Peyer's patch (tissue), 4 donors: ENCODE measurements at regions not wholly inside any gene's neighbourhood (a gene's known extent, or its start where the extent isn't known, plus 50 kb on each side); places are given as distances from the start of the nearest gene placed in this dataset.

Experiments used
- POLR2A ChIP-seq, 2 donors: fragments of 450-650 bp; IDR thresholded peaks; one replicate each; pipeline ENCODE4 v1.5.1; 2017; ENCODE audit warnings: antibody characterized with exemption in 2 of 2, mild to moderate bottlenecking in 2 of 2, moderate library complexity in 2 of 2
- TF ChIP-seq, protein P1 (sequence below), 6 experiments: fragments of 450-650 bp in 4 of 6; fragments of 200-600 bp in 2 of 6; sonication (generic) in 1 of 6; IDR thresholded peaks; one replicate each; pipeline ENCODE4 v1.5.1; 2017 to 2019; ENCODE audit warnings: antibody characterized with exemption in 6 of 6, mild to moderate bottlenecking in 3 of 6, moderate library complexity in 1 of 6

DNA sequence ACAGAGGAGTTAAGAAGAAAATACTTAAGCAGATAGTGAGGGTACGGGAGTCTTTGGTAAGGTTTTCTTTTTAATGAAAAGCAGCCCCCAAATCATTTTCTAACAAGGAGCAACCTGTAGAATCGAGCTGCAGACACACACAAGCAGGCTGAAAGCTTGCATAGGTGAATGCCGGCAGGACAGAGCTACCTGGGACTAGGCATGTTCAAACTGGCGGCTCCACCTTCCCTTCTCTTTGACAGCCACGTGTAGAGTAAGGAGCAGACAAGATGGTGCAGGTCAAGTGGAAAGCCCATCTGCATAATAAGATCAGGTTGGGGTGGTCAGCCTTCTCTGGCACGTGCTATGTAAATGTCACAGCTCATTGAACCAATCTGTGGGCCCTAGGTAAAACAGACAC is 1292.4 kb downstream of the EPHA7 start:
- no peak for TF ChIP-seq POLR2A (IDR thresholded peaks at IDR 0.05)
- TF ChIP-seq, protein P1, sequence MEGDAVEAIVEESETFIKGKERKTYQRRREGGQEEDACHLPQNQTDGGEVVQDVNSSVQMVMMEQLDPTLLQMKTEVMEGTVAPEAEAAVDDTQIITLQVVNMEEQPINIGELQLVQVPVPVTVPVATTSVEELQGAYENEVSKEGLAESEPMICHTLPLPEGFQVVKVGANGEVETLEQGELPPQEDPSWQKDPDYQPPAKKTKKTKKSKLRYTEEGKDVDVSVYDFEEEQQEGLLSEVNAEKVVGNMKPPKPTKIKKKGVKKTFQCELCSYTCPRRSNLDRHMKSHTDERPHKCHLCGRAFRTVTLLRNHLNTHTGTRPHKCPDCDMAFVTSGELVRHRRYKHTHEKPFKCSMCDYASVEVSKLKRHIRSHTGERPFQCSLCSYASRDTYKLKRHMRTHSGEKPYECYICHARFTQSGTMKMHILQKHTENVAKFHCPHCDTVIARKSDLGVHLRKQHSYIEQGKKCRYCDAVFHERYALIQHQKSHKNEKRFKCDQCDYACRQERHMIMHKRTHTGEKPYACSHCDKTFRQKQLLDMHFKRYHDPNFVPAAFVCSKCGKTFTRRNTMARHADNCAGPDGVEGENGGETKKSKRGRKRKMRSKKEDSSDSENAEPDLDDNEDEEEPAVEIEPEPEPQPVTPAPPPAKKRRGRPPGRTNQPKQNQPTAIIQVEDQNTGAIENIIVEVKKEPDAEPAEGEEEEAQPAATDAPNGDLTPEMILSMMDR (IDR thresholded peaks at IDR 0.05), result no peak
